GM12892 (cell line): ENCODE measurements at regions not wholly inside any gene's neighbourhood (a gene's known extent, or its start where the extent isn't known, plus 50 kb on each side); places are given as distances from the start of the nearest gene placed in this dataset.
"Not testable (repeated sequence)": the region's sequence is repeated elsewhere in the genome, so short reads cannot be mapped to it uniquely, and the experiment has no call there.

Experiments used
- DNase-seq: peaks from one replicate; pipeline ENCODE4 v3.0.0; 2011; ENCODE audit not compliant: insufficient read length
- FAIRE-seq: peaks from 2 replicates; lab custom pipeline; 2011; peaks lifted over from hg19 to GRCh38; lab: Jason Lieb, UNC
- POLR2A ChIP-seq: IDR thresholded peaks from 2 replicates; pipeline ENCODE4 v1.6.1; 2011; ENCODE audit warnings: low read depth, low read length, control low read depth
- POLR2AphosphoS5 ChIP-seq: IDR thresholded peaks from 2 replicates; pipeline ENCODE4 v1.6.1; 2011; ENCODE audit warnings: low read depth, low read length, control low read depth
- TAF1 ChIP-seq: IDR thresholded peaks from 2 replicates; pipeline ENCODE4 v1.6.1; 2011; ENCODE audit warnings: low read depth, mild to moderate bottlenecking, control low read depth, low read length, borderline replicate concordance

- TF ChIP-seq POLR2AphosphoS5, result no peak
- no peak for TF ChIP-seq POLR2A
- TF ChIP-seq TAF1, result no peak
- DNase-seq (peak; percentile 18), FAIRE-seq (no peak)
These were observed 445.4 kb upstream of the DEFB115 start for GRCh38 chr20:30811885-30812671.

- no peak for FAIRE-seq
- TF ChIP-seq POLR2AphosphoS5 (no peak), POLR2A (no peak), TAF1 (no peak)
- DNase-seq, result peak; percentile 19
These were observed 444.6 kb upstream of the DEFB115 start for GRCh38 chr20:30812739-30813411.

- peak; percentile 22 for DNase-seq
- FAIRE-seq, result not testable (repeated sequence)
These were observed 443.8 kb upstream of the DEFB115 start for GRCh38 chr20:30813412-30814311.

- DNase-seq, FAIRE-seq: not testable (repeated sequence)
These were observed 443.2 kb upstream of the DEFB115 start for GRCh38 chr20:30814312-30814639.

GRCh38 chr20:30815027-30815576 lies 442.4 kb upstream of the DEFB115 start:
- peak; percentile 1 for DNase-seq
- not testable (repeated sequence) for FAIRE-seq

- DNase-seq (peak; percentile 12), FAIRE-seq (no peak)
- TF ChIP-seq TAF1, result no peak
- no peak for TF ChIP-seq POLR2A
- no peak for TF ChIP-seq POLR2AphosphoS5
These were observed 441.8 kb upstream of the DEFB115 start for GRCh38 chr20:30815577-30816181.

- TF ChIP-seq POLR2A (no peak), TAF1 (no peak), POLR2AphosphoS5 (no peak)
- DNase-seq (no peak), FAIRE-seq (no peak)
These were observed 441.2 kb upstream of the DEFB115 start for GRCh38 chr20:30816182-30816645.

- DNase-seq, FAIRE-seq: not testable (repeated sequence)
These were observed 435.8 kb upstream of the DEFB115 start for GRCh38 chr20:30821615-30822014.

GRCh38 chr20:30824666-30825065 lies 432.8 kb upstream of the DEFB115 start:
- FAIRE-seq, DNase-seq: not testable (repeated sequence)

GRCh38 chr20:30845923-30846322 lies 411.5 kb upstream of the DEFB115 start:
- DNase-seq, FAIRE-seq: not testable (repeated sequence)

GRCh38 chr20:30868271-30868670 lies 389.2 kb upstream of the DEFB115 start:
- FAIRE-seq, DNase-seq: not testable (repeated sequence)

- not testable (repeated sequence) for FAIRE-seq, DNase-seq
These were observed 386.3 kb upstream of the DEFB115 start for GRCh38 chr20:30871127-30871526.

GRCh38 chr20:30872252-30872651 lies 385.2 kb upstream of the DEFB115 start:
- FAIRE-seq, DNase-seq: not testable (repeated sequence)

GRCh38 chr20:30875868-30876267 lies 381.6 kb upstream of the DEFB115 start:
- not testable (repeated sequence) for FAIRE-seq, DNase-seq

- FAIRE-seq, DNase-seq: not testable (repeated sequence)
These were observed 366.1 kb upstream of the DEFB115 start for GRCh38 chr20:30891400-30891799.
